PC-9 (cell line): ENCODE measurements at regions not wholly inside any gene's neighbourhood (a gene's known extent, or its start where the extent isn't known, plus 50 kb on each side); places are given as distances from the start of the nearest gene placed in this dataset.

ENCODE experiments used
- BruUV-seq: library from RNA; stranded (reverse); fragments of 400-500 nt; replicated peaks from 2 replicates; lab custom pipeline; 2021; lab: Mats Ljungman, UMichigan
- CTCF ChIA-PET: fragments of 300-600 bp; sonication (Branson Sonifier 250); formaldehyde crosslinking; loops from one replicate; lab custom pipeline; 2022; ENCODE audit warnings: antibody characterized with exemption; lab: Charles Lee
- POLR2A ChIA-PET: fragments of 300-600 bp; sonication (Branson Sonifier 250); formaldehyde crosslinking; loops from one replicate; lab custom pipeline; 2022; ENCODE audit warnings: antibody characterized with exemption; ENCODE audit not compliant: unreplicated experiment; lab: Charles Lee
- DNase-seq, 2 experiments: peaks; one replicate each; pipeline versions ENCODE4 v3.0.0 to v3.0.0-alpha.2; 2015 to 2022; ENCODE audit warnings: mixed read lengths in 1 of 2
- H2AFZ ChIP-seq: fragments of 200-600 bp; sonication (generic); 2 replicates; pipeline ENCODE4 v1.8.1; 2017; ENCODE audit warnings: antibody characterized with exemption
- H3F3A ChIP-seq: fragments of 200-600 bp; sonication (generic); 2 replicates; pipeline ENCODE4 v1.8.1; 2017; ENCODE audit warnings: antibody characterized with exemption, mild to moderate bottlenecking, low read depth; ENCODE audit not compliant: insufficient read depth
- H3K27ac ChIP-seq: fragments of 200-600 bp; sonication (generic); 2 replicates; pipeline ENCODE4 v1.6.1; 2016; ENCODE audit warnings: mixed run types
- H3K27me3 ChIP-seq: fragments of 200-600 bp; sonication (generic); 2 replicates; pipeline ENCODE4 v1.6.1; 2016; ENCODE audit warnings: low read depth, mixed run types; ENCODE audit not compliant: insufficient read depth
- H3K36me3 ChIP-seq: fragments of 200-600 bp; sonication (generic); 2 replicates; pipeline ENCODE4 v1.6.1; 2016; ENCODE audit warnings: low read depth, mixed run types
- H3K4me1 ChIP-seq: fragments of 200-600 bp; sonication (generic); replicated peaks from 2 replicates; pipeline ENCODE4 v1.6.1; 2016; ENCODE audit warnings: mixed run types; ENCODE audit not compliant: insufficient read depth
- H3K4me2 ChIP-seq: fragments of 200-600 bp; sonication (generic); 2 replicates; pipeline ENCODE4 v1.6.1; 2017; ENCODE audit warnings: mixed run types
- H3K4me3 ChIP-seq: fragments of 200-600 bp; sonication (generic); 2 replicates; pipeline ENCODE4 v1.6.1; 2016; ENCODE audit warnings: mixed run types
- H3K79me2 ChIP-seq: fragments of 200-600 bp; sonication (generic); 2 replicates; pipeline ENCODE4 v1.6.1; 2017; ENCODE audit warnings: low read depth, mixed run types
- H3K9me2 ChIP-seq: fragments of 200-600 bp; sonication (generic); 2 replicates; pipeline ENCODE4 v1.8.1; 2017; ENCODE audit warnings: mild to moderate bottlenecking; ENCODE audit not compliant: insufficient read depth
- H3K9me3 ChIP-seq: fragments of 200-600 bp; sonication (generic); 2 replicates; pipeline ENCODE4 v1.8.1; 2016; ENCODE audit warnings: low read depth; ENCODE audit not compliant: insufficient read depth
- H4K20me1 ChIP-seq: fragments of 200-600 bp; sonication (generic); 2 replicates; pipeline ENCODE4 v1.8.1; 2017; ENCODE audit not compliant: insufficient read depth
- CTCF ChIP-seq: fragments of 200-600 bp; sonication (generic); conservative IDR thresholded peaks from 2 replicates; pipeline ENCODE4 v1.6.1; 2017; ENCODE audit warnings: mixed run types, antibody characterized with exemption, mild to moderate bottlenecking, moderate library complexity
- EZH2 ChIP-seq: fragments of 200-600 bp; sonication (generic); IDR thresholded peaks from 2 replicates; pipeline ENCODE4 v1.8.0; 2017; ENCODE audit warnings: antibody characterized with exemption, low read depth
- intact Hi-C: fragments of 100-400 bp; cut with micrococcal nuclease; formaldehyde crosslinking; loops from one replicate; pipeline ENCODE4 v1.10.0; 2022; ENCODE audit not compliant: unreplicated experiment

- H3K79me2 ChIP-seq: no peaks in the 10 kb centered on the region
- no peaks in the 10 kb centered on the region for H3K4me1 ChIP-seq
- TF ChIP-seq EZH2 (no peak), CTCF (no peak)
- ChIA-PET POLR2A (no interaction called here), CTCF (no interaction called here)
- H3K9me3 ChIP-seq: no peaks in the 10 kb centered on the region
- H3K27me3 ChIP-seq: no peaks in the 10 kb centered on the region
- H3K4me3 ChIP-seq: no peak overlapping the region
- H4K20me1 ChIP-seq: no peaks in the 10 kb centered on the region
- intact Hi-C loops: no loop called here
- H3F3A ChIP-seq: no peaks in the 10 kb centered on the region
- no TSS peak for BruUV-seq
- no peak overlapping the region for H2AFZ ChIP-seq
- H3K4me2 ChIP-seq: no peak overlapping the region
- H3K27ac ChIP-seq: no peak overlapping the region
- no peaks in the 10 kb centered on the region for H3K36me3 ChIP-seq
- H3K9me2 ChIP-seq: no peaks in the 10 kb centered on the region
- no peak for DNase-seq
Observed at GRCh38 chr3:82508-82907, 114.1 kb upstream of the CHL1 start.

GRCh38 chr3:83096-83495 is 113.5 kb upstream of the CHL1 start:
- intact Hi-C loops: no loop called here
- Histone ChIP-seq H3K4me2 (no peak overlapping the region), H3K4me1 (no peaks in the 10 kb centered on the region), H3K27ac (no peak overlapping the region), H3K79me2 (no peaks in the 10 kb centered on the region), H3K9me2 (no peaks in the 10 kb centered on the region), H3K9me3 (no peaks in the 10 kb centered on the region), H3K27me3 (no peaks in the 10 kb centered on the region), H3K36me3 (no peaks in the 10 kb centered on the region), H3F3A (no peaks in the 10 kb centered on the region), H4K20me1 (no peaks in the 10 kb centered on the region), H2AFZ (no peak overlapping the region), H3K4me3 (no peak overlapping the region)
- ChIA-PET POLR2A (no interaction called here), CTCF (no interaction called here)
- BruUV-seq: no TSS peak
- DNase-seq: no peak
- TF ChIP-seq CTCF (no peak), EZH2 (no peak)

- no peak for DNase-seq
- Histone ChIP-seq H3K79me2 (no peaks in the 10 kb centered on the region), H3K4me1 (no peaks in the 10 kb centered on the region), H3K27ac (no peak overlapping the region), H4K20me1 (no peaks in the 10 kb centered on the region), H3K36me3 (no peaks in the 10 kb centered on the region), H3K9me2 (no peaks in the 10 kb centered on the region), H3K4me3 (no peak overlapping the region), H3K27me3 (no peaks in the 10 kb centered on the region), H2AFZ (no peak overlapping the region), H3K9me3 (no peaks in the 10 kb centered on the region), H3F3A (no peaks in the 10 kb centered on the region), H3K4me2 (no peak overlapping the region)
- TF ChIP-seq EZH2: no peak
- TF ChIP-seq CTCF: no peak
- intact Hi-C loops: no loop called here
- CTCF ChIA-PET: no interaction called here
- POLR2A ChIA-PET: interaction anchor here (0.5 kb wide), 1 partner anchor 17 kb away, joined by 3 read pairs; no protein-coding TSS in a partner anchor
- no TSS peak for BruUV-seq
Observed at GRCh38 chr3:85180-85579, 111.4 kb upstream of the CHL1 start.
